ENCODE measurements at regions not wholly inside any gene's neighbourhood (a gene's known extent, or its start where the extent isn't known, plus 50 kb on each side); places are given as distances from the start of the nearest gene placed in this dataset.

DNA sequence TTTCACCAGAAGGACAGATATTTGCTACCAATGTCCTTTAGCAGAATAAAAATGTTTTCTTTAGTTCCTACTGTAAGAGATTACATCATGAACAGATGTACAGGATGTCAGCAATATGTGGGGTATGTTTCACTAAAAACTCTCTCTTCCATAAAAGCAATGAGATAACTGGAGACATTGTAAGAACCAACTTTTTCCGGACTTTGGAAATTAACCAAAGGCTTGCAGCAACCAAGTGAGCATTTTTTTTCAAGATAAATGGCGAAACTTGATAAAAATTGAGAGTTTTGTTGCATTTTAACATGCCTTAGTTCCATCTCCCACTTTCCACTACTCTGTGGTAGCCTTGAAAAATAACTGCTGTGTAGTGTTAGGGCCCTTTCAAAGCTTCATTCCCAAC, 429.8 kb upstream of the CDH2 start:
- no peak for DNase-seq (ENCODE audit: low spot score)

DNA sequence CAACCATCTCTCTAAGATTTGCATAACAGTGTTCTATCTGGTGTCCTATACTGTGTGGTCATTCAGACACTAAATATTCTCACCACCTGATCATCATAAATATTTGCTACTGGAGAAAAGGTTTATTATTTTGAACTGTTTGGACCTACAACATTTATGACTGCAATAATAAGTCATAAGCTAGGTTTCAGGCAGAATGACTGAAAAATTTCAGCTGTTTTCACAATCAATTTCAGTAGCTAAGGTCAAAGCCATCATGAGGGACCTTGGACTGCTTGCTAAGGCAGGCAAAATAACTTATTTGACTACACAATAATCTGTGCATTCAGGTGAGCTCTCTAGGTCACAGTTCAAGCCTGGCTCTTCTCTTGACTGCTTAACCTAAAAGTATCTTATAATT, 425.5 kb upstream of the CDH2 start:
- no peak for DNase-seq (ENCODE audit: low spot score)

DNA sequence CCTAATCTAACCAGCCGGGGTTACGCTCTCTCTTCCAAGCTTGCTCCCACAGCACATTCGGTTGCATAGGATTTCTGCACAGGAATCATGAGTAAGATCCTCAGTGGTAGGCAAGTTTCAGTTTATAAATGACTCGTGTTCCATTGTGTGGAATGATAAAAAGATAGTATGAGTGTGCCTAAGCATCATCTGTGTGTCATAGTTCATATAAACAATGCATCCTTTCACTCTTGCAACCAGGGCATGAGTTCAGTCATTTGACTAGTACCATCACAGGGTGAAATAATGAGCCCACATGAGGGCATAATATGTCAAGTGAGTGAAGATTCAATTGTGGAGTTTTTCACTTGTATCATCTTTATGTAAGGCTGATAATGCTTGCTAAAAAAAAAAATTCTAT, 417.1 kb upstream of the CDH2 start:
- no peak for DNase-seq (ENCODE audit: low spot score)

DNA sequence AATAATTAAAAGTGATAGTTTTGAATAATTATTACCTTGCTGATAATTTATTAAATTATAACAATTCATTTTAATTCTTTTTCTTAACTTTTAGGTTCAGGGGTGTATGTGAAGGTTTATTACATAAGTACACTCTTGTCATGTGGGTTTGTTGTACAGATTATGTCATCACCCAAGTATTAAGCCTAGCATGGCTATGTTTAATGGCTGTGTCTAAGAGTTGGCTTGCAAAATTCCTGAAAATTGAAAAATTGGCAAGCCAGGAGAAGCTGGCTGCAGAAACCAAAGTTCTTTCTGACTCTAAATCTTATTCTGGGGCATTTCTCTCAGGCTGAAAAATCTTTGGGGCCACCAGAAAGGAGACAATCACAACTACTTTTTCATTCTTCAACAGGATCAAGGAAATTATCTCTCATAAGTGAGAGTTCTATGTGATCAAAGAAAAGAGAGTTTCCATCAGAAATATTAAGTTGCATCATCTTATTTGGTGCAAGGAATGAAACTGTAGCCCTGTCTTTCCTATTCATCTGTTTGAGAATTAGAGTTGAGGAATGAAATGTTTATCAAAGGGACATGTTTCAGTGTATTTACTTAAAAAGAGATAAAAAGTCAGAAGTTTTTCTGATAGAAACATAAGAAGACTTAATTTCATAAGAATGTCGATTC, 412.1 kb upstream of the CDH2 start:
- no peak for DNase-seq (ENCODE audit: low spot score)

DNA sequence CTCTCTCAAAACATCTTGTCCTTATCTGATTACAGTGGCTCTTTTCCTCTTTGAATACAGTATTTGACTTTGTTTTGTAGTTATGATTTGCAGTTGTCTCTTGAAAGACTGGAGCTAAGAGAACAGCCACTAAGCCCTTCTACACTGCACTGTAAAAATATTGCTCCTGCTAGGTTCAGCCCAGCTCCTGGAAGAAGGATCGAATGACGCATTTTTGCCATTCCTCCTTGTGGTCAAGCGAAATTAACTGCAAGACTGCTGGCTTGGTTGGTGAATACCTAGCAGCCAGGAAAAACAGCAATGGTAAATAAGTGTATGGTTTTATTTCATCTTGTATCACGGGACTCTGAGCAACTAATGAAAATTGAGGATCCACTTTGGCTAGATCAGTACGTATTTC, 407.8 kb upstream of the CDH2 start:
- no peak for DNase-seq (ENCODE audit: low spot score)

DNA sequence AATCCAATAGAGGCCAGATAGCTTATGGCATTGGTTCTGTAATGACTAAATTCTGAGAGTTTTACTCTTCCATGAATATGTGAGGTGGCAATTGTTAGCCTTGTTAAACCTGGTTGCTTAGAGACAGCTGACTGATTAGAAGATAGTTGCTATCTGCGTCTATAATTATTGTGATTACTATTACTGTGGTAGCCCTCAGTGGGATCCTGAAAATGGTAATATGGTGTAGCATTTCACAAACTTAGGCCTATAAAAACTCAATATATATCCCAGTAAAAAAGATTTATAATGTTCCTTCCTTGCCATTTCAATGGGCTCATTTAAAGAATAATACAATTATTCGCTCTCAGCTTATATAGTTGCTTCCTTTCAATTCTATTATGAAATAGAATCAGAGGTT, 405.8 kb upstream of the CDH2 start:
- DNase-seq (ENCODE audit: low spot score), result no peak

DNA sequence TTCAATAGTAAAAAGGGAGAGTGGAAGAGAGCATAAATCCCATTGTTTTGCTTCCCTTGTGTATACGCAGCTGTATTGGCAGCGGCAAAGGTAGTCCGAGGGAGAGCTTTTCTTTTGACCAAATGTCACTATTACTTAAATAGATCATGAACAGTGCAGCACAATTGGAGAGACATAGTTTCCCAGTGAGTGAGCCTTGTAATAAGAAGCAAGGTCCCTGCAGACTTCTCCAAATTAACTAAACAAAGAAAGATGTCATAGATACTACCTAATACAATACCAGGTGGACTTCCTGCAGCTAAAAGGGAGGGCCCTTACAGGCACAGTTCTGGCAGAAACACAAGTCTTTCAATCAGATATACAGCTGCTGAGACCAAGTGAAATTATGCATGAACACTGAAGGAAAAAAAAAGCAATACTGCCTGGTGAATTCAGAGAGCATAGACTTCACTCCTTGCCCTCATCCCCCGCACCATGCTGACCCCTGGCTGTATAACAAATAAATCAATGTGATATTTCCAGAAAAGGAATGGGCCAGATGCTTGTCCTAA, 404.7 kb upstream of the CDH2 start:
- no peak for DNase-seq (ENCODE audit: low spot score)

DNA sequence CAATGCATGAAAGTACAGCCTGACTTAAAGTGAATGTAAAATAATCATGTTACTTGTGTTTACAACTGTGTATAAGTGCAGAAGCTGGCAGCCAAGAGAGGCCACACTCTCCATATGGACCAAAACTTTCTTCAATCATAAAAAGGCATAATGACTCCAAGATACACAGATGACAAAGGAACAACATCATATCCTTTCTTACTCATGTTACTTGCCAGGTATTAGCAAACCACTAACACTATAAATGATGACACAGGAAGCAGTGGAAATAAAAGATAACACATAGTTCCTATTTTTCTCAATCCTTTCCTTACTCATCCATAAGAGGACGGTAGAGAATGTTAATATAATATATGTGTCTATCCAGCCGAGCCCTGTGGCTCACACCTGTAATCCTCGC, 400.0 kb upstream of the CDH2 start:
- no peak for DNase-seq (ENCODE audit: low spot score)

DNA sequence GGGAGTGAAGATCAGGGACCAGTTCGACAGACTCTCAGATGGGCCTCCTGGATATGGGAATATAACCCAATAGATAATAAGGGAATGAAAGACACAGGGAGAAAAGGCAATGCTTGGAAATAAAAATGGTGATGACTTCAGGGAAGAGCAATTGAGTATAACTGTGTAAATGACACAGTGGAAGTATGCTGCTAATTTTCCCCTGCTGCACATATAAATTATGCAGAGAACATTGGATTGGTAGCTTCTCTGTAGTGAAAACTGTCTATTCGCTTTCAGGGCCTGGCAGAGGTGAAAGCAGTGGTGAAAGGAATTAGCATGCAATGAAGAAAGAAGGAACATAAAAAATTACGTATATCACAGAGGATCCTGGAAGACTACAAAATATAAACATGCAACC, 398.2 kb upstream of the CDH2 start:
- DNase-seq (ENCODE audit: low spot score), result no peak

DNA sequence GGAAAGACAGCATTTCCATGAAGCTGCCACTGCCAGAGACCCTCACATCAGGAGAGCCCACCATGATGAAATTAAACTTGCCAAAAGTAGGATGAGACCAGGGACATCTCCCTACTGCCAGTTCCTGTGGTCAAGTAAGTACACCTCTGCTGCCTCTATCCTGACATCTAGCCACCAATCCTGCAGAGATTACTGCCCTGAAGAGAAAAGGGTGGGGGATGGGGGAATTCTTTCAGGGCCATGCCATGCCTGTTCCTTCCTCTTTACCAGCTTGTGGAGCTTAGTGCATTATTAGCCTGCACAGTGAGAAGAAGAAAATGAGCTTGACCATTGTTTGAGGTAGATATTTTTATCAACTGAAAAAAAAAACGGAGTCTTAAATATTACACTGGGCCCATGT, 397.2 kb upstream of the CDH2 start:
- DNase-seq (ENCODE audit: low spot score), result no peak

DNA sequence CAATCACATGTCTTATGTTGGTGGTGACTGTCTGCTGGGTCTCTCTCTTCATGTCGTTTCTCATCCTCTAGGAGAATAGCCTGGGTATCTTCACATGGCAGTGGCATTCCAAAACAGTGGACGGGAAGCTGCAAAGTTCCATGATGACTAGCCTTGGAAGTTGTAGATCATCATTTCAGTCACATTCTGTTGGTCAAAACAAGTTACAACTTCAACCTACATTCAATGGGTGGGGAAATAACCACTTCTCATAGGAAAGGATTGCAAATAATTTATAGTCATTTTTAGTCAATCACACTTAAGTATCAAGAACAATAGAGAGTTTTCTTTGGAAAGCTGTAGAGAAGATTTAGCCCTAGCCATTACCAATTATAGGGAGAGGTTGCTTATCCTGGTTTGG, 395.0 kb upstream of the CDH2 start:
- DNase-seq (ENCODE audit: low spot score), result no peak

DNA sequence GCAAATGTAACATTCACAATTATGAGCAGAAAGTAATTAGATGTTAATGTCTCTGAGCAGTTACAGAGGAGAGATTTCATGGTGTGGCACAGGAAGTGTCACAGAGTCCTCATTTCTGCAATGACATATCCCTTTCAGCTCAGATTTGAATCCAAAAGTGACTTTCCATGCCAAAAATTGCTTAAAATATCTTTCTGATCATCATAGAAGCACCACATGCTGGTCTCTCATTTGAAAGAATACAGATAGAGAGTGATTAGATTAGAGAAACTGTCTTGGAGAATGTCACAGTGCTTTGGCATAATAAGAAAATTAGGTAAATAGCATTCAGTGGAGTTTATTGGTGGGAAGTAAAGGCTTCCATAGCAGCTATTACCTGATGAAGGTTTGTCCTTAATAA, 383.4 kb upstream of the CDH2 start:
- DNase-seq (ENCODE audit: low spot score), result no peak

DNA sequence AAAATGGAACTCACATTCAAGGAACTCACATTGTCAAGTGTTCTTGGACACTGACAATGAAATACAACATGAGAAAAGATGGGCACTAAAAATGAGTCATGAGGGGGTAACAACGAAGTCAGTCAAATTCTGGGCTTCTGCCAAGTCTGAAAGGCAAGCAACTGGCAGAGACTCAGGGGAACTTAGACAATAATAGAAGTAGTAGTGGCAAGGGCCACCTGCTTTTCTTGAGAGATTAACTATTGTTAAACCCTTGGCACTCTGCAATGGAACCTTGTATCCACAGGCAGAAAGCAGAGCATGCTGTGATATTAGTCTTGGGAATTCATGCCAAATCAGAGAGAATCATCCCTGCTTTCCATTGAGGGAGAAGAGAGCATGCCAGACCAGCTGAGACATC, 382.6 kb upstream of the CDH2 start:
- DNase-seq (ENCODE audit: low spot score), result no peak

DNA sequence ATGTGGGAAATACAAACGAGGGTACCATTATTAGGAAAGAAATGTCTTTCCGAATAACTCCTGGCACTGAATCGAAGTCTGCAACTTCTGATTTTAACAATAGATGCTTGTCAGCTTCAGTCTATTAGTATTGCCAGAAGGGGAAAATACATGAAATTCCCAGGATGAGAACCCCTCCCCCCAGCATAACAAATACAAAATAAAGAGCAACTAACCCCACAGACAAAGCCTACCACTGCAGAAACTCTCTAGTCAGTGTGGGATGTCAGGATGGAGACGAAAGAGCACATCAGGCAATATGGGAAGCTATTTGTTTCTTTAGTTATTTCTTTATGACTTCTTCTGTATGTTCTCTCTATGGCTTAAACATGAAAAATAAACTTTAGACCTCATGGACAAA, 365.0 kb upstream of the CDH2 start:
- DNase-seq (ENCODE audit: low spot score), result no peak

DNA sequence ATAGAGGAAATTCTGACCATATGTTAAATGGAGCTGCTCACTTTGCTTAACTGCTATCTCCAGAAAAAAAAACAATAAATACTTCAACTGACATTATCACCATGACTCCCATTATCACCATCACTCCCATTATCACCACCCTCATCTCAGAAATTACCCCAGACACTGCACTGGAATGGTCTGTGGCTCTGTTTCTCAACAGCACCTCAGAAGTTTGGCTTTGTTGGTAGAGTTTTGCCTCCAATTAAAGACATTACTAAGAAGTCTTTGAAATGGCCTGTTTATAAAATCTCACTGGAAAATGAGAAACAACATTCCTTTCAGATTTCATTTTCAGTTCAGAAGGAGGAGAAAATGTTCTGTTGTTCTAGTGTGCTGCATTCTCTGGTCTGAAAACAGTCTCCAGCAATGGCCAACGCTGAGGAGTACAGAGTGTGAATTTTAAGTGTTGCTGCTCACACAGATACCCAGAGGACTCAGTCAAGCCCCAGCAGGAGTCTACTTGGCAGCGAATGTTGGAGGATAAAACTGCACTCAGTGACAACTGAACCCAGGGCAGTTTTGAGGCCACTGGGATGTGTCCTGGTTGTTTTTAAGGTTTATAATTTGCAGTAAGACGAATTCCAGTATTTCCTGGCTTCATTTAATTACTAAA, 364.5 kb upstream of the CDH2 start:
- no peak for DNase-seq (ENCODE audit: low spot score)

DNA sequence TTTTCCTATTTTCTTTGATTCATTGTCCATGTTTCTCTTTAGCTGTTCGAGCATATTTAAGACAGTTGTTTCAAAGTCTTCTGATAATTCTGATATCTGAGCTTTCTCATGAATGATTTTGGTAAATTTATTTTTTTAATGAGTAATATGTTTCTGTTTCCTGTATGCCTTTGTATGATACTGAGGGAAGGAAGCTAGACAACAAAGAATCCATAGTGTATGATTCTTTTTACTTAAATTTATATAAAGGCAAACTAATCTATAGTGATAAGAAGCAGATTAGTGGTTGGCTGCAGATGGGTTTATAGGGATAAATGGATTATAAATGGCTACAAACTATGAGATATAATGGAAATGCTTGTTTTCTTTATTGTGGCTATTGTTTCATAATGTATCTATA, 352.7 kb upstream of the CDH2 start:
- DNase-seq (ENCODE audit: low spot score), result no peak

DNA sequence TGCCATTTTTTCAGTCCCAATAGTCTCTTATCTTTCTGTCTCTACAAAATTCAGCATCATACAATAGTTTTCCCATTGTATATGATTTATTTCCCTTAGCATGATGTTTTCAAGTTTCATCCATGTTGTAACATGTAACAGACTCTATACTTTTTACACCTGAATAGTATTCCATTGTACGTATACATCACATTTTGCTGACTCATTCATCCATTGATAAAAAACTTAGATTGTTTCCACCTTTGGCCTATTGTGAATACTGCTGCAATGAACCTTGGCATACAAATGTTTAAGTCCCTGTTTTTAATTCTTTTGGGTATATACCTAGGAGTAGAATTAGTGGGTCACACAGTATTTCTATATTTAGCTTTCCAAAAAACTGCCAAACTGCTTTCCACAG, 349.3 kb upstream of the CDH2 start:
- no peak for DNase-seq (ENCODE audit: low spot score)

DNA sequence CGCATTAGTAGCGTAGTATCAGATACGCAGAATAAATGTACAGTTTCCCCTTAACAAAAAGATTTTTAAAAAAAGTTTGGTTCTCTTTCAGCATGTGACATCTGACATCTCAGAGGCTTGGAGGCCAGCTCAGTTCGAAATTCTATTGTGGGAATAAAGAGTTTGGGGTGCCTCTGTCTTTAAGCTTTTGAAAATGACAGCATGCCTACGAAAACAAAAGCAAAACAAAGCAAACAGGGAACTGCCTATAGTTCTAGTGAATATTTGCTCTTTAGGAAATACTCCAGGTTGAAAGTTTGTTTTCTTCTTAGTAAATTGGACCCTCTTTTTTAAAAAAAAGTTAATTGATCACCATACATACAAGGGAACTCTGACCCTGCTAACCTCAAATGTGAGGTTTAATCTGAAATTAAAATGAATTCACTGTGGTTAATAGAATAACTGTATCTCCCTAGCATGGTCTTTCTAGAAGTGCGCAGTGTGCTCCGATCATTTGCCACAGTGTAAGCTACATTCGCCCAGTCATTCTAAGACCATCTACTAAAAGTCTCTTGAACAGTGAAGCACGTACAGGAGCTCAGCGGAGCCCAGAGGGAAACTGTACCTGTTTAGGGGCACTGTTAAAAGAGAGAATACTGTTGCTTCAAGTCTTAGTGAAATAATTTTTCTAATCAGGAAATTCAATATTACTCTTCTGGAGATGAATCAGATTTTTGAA, 347.0 kb upstream of the CDH2 start:
- no peak for DNase-seq (ENCODE audit: low spot score)

DNA sequence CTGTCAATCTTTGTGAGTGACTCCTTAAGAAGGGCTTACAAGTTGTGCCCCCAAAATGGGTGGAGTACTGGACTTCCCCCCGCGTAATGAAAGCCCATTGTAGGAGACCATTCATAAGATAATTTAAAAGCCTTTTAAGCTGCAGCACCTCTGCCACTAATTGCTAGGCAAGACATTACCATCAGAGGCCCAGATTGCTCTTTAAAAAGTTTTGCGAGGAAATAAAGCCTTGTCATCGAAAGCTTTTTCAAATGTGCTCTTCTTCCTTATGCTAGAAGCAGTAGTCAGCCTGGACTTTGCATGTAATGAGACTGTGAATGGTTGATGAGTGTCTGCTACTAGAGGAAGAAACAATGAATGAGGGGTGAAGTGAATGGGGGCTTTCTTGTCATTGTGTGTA, 345.3 kb upstream of the CDH2 start:
- no peak for DNase-seq (ENCODE audit: low spot score)

DNA sequence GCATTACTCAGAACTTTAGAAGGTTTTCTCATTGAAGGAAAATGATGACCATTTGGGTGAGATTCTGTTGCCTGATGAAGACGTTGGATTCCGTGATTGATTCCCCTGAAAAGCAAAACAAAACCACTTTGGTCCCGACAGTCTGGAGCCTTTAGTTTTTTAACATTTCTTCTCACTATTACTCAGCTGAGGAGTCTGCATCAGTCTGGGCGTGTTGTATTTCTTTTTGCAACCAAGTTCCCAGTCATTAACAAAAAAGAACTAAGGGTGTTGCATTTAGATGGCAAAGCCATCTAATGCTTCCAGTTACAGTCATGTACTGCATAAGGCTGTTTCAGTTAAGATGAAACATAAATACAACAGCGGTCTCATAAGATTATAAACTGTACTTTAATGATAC, 343.1 kb upstream of the CDH2 start:
- no peak for DNase-seq (ENCODE audit: low spot score)

DNA sequence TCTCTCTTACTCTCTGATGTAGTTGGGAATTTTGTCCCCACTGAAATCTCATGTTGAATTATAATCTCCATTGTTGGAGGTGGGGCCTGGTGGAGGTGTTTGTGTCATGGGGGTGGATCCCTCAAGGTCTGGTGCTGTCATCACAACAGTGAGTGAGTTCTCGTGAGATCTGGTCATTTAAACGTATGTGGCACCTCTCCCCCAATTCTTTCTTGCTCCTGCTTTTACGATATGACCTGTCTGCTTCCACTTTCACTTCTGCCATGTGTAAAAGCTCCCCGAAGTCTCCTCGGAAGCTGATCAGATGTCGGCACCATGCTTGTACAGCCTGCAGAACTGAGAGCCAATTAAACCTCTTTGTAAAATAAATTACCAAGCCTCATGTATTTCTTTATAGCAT, 337.8 kb upstream of the CDH2 start:
- no peak for DNase-seq (ENCODE audit: low spot score)

DNA sequence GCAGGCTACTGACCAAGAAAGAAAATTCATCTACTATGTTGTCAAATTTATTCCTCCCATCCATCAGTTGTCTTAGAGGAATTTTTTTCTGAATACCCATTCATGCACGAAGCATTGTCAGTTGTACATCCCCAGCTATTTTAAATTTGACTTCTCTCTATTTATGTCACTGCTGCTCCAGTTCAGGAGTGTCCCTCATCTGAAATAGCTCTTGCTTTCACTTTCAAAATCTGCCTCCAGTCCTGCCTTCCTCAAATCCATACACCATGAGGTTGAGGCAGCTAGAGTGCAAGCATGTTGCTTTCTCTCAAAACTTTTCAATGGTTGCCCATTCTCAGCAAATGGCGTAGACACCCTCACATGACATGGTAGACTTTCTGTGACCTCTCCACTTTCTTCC, 335.4 kb upstream of the CDH2 start:
- DNase-seq (ENCODE audit: low spot score), result no peak

DNA sequence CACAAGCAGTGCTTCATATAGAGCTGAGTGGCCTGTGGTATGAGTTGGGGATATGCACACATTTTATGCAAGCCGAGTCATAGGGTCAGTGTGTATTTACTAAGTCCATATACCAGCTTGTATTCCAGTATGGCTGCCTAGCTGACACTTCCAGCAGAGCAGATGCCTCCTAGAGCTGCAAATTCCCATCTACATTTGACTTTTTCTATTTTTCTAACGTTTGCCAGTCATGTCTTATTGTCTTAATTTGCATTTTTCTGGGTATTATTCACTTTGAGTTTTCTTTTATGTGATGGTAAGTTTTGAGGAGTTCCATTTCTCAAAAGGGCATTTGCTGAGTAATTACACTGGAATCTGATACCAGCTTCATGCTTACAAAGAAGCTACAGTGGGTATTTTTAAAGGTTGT, 334.5 kb upstream of the CDH2 start:
- DNase-seq (ENCODE audit: low spot score), result no peak
